ENCODE measurements at regions not wholly inside any gene's neighbourhood (a gene's known extent, or its start where the extent isn't known, plus 50 kb on each side); places are given as distances from the start of the nearest gene placed in this dataset.

- no peak for FAIRE-seq
- Histone ChIP-seq H3K9me3 (ENCODE audit: control insufficient read depth in 2 of 3, insufficient read depth in 1 of 3, low read length in 3 of 3) (no peaks in the 10 kb centered on the region), H3K27me3 (ENCODE audit: control insufficient read depth, insufficient read depth, low read length) (no peaks in the 10 kb centered on the region), H3K4me3 (ENCODE audit: low read length in 3 of 3) (no peak overlapping the region), H3K36me3 (ENCODE audit: control insufficient read depth in 2 of 3, insufficient read depth in 3 of 3, low read length in 3 of 3) (no peaks in the 10 kb centered on the region), H3K27ac (ENCODE audit: low read depth in 2 of 2, low read length in 2 of 2) (no peak overlapping the region), H3K4me1 (ENCODE audit: control insufficient read depth in 2 of 3, insufficient read depth in 2 of 3, low read depth in 1 of 3, low read length in 3 of 3) (no peaks in the 10 kb centered on the region), H3K9ac (ENCODE audit: low read length in 3 of 3) (no peak overlapping the region)
- intact Hi-C loops (cut with DNase I) = no loop called here
- TF ChIP-seq, protein P1, sequence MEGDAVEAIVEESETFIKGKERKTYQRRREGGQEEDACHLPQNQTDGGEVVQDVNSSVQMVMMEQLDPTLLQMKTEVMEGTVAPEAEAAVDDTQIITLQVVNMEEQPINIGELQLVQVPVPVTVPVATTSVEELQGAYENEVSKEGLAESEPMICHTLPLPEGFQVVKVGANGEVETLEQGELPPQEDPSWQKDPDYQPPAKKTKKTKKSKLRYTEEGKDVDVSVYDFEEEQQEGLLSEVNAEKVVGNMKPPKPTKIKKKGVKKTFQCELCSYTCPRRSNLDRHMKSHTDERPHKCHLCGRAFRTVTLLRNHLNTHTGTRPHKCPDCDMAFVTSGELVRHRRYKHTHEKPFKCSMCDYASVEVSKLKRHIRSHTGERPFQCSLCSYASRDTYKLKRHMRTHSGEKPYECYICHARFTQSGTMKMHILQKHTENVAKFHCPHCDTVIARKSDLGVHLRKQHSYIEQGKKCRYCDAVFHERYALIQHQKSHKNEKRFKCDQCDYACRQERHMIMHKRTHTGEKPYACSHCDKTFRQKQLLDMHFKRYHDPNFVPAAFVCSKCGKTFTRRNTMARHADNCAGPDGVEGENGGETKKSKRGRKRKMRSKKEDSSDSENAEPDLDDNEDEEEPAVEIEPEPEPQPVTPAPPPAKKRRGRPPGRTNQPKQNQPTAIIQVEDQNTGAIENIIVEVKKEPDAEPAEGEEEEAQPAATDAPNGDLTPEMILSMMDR (IDR thresholded peaks at IDR 0.05; ENCODE audit: borderline replicate concordance, extremely low read depth, insufficient read depth) = no peak
- DNase-seq = no peak
These were observed 129.2 kb upstream of the CCL2 start for GRCh38 chr17:34125921-34126320.

DNA sequence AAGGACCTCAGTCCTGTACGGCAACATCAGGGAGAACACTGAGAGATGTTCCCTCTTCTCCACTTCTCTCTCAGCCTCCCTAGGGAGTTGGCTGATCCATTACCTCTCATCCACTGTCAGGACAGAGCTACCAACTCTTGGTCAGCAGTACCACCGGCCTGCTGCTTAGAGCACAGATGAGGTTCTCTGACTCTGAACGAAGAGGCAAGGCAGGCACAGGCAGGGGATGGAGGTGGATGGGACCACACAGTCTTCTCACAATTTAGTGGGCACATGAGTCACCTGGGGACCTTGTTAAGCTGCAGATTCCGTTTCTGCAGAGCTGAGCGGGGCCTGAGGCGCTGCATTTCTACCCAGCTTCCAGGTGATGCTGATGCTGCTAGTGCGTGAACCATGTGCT is 128.6 kb upstream of the CCL2 start:
- FAIRE-seq (no peak), DNase-seq (no peak)
- Histone ChIP-seq H3K4me1 (ENCODE audit: control insufficient read depth in 2 of 3, insufficient read depth in 2 of 3, low read depth in 1 of 3, low read length in 3 of 3) (no peaks in the 10 kb centered on the region), H3K9me3 (ENCODE audit: control insufficient read depth in 2 of 3, insufficient read depth in 1 of 3, low read length in 3 of 3) (no peaks in the 10 kb centered on the region), H3K27ac (ENCODE audit: low read depth in 2 of 2, low read length in 2 of 2) (no peak overlapping the region), H3K9ac (ENCODE audit: low read length in 3 of 3) (no peak overlapping the region), H3K27me3 (ENCODE audit: control insufficient read depth, insufficient read depth, low read length) (no peaks in the 10 kb centered on the region), H3K36me3 (ENCODE audit: control insufficient read depth in 2 of 3, insufficient read depth in 3 of 3, low read length in 3 of 3) (no peaks in the 10 kb centered on the region), H3K4me3 (ENCODE audit: low read length in 3 of 3) (no peak overlapping the region)
- TF ChIP-seq, protein P1 (IDR thresholded peaks at IDR 0.05; ENCODE audit: borderline replicate concordance, extremely low read depth, insufficient read depth) = no peak
- intact Hi-C loops (cut with DNase I) = no loop called here

DNA sequence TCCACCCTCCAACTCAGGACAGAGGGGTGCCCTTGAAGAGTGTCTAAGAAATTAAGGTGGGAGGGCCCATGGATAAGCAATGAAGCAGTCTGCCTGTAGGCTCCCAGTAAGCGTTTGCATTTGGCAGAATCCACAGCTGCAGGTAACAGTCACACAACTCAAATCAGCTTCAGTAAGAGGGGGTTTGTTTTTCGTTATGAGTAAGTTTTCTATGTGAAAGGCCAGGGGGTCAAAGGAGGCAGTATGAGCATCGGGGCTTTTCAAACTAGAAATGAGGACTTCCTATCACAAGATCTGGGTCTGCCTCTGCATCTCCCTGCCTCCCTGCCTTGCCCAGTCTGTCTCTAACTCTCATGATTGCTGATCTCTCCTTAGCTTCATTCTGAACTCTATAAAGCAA is 128.1 kb upstream of the CCL2 start:
- no peaks in the 10 kb centered on the region for H3K27me3 ChIP-seq (ENCODE audit: control insufficient read depth, insufficient read depth, low read length)
- H3K4me3 ChIP-seq (ENCODE audit: low read length in 3 of 3) = no peak overlapping the region
- intact Hi-C loops (cut with DNase I) = no loop called here
- no peaks in the 10 kb centered on the region for H3K4me1 ChIP-seq (ENCODE audit: control insufficient read depth in 2 of 3, insufficient read depth in 2 of 3, low read depth in 1 of 3, low read length in 3 of 3)
- DNase-seq = no peak
- FAIRE-seq = no peak
- TF ChIP-seq, protein P1 (IDR thresholded peaks at IDR 0.05; ENCODE audit: borderline replicate concordance, extremely low read depth, insufficient read depth) = no peak
- no peak overlapping the region for H3K9ac ChIP-seq (ENCODE audit: low read length in 3 of 3)
- H3K27ac ChIP-seq (ENCODE audit: low read depth in 2 of 2, low read length in 2 of 2) = no peak overlapping the region
- no peaks in the 10 kb centered on the region for H3K9me3 ChIP-seq (ENCODE audit: control insufficient read depth in 2 of 3, insufficient read depth in 1 of 3, low read length in 3 of 3)
- no peaks in the 10 kb centered on the region for H3K36me3 ChIP-seq (ENCODE audit: control insufficient read depth in 2 of 3, insufficient read depth in 3 of 3, low read length in 3 of 3)

- H3K27me3 ChIP-seq (ENCODE audit: control insufficient read depth, insufficient read depth, low read length) = no peaks in the 10 kb centered on the region
- H3K36me3 ChIP-seq (ENCODE audit: control insufficient read depth in 2 of 3, insufficient read depth in 3 of 3, low read length in 3 of 3) = no peaks in the 10 kb centered on the region
- TF ChIP-seq, protein P1 (IDR thresholded peaks at IDR 0.05; ENCODE audit: borderline replicate concordance, extremely low read depth, insufficient read depth) = no peak
- FAIRE-seq (no peak), DNase-seq (no peak)
- H3K9me3 ChIP-seq (ENCODE audit: control insufficient read depth in 2 of 3, insufficient read depth in 1 of 3, low read length in 3 of 3) = no peaks in the 10 kb centered on the region
- no peak overlapping the region for H3K4me3 ChIP-seq (ENCODE audit: low read length in 3 of 3)
- no peak overlapping the region for H3K9ac ChIP-seq (ENCODE audit: low read length in 3 of 3)
- intact Hi-C loops (cut with DNase I) = no loop called here
- no peaks in the 10 kb centered on the region for H3K4me1 ChIP-seq (ENCODE audit: control insufficient read depth in 2 of 3, insufficient read depth in 2 of 3, low read depth in 1 of 3, low read length in 3 of 3)
- H3K27ac ChIP-seq (ENCODE audit: low read depth in 2 of 2, low read length in 2 of 2) = no peak overlapping the region
These were observed 124.5 kb upstream of the CCL2 start for GRCh38 chr17:34130544-34130943.

Data from kidney (tissue), 13 donors.